Neuronal stem cell (in vitro differentiated cells): ENCODE measurements at regions not wholly inside any gene's neighbourhood (a gene's known extent, or its start where the extent isn't known, plus 50 kb on each side); places are given as distances from the start of the nearest gene placed in this dataset.
A peak's percentile ranks its signal among the peaks of the same experiment; 100 is the strongest.

Experiments
- DNase-seq: peaks from one replicate; pipeline ENCODE4 v3.0.0-alpha.2; 2013; ENCODE audit warnings: low spot score
- H2AFZ ChIP-seq: one replicate; pipeline ENCODE4 v1.6.1; 2013; ENCODE audit warnings: mild to moderate bottlenecking, low read length, inconsistent platforms
- H2AK5ac ChIP-seq: 2 replicates; pipeline ENCODE4 v1.6.1; 2013; ENCODE audit warnings: low read depth, mild to moderate bottlenecking, inconsistent platforms, low read length, moderate library complexity, mixed read lengths
- H2BK120ac ChIP-seq: 2 replicates; pipeline ENCODE4 v1.6.1; 2013; ENCODE audit warnings: low read depth, mild to moderate bottlenecking, inconsistent platforms, low read length, moderate library complexity, mixed read lengths
- H2BK12ac ChIP-seq: one replicate; pipeline ENCODE4 v1.6.1; 2013; ENCODE audit warnings: low read length, inconsistent platforms
- H2BK15ac ChIP-seq: 2 replicates; pipeline ENCODE4 v1.6.1; 2013; ENCODE audit warnings: mild to moderate bottlenecking, low read length, inconsistent platforms, mixed read lengths
- H2BK5ac ChIP-seq: one replicate; pipeline ENCODE4 v1.6.1; 2013; ENCODE audit warnings: inconsistent platforms, mild to moderate bottlenecking, low read length, moderate library complexity
- H3K14ac ChIP-seq: one replicate; pipeline ENCODE4 v1.6.1; 2013; ENCODE audit warnings: low read length, inconsistent platforms
- H3K18ac ChIP-seq: 2 replicates; pipeline ENCODE4 v1.6.1; 2013; ENCODE audit warnings: low read length, inconsistent platforms
- H3K23ac ChIP-seq: 2 replicates; pipeline ENCODE4 v1.6.1; 2013; ENCODE audit warnings: low read depth, mild to moderate bottlenecking, mixed read lengths, low read length, inconsistent platforms; ENCODE audit not compliant: poor library complexity
- H3K27ac ChIP-seq: replicated peaks from 3 replicates; pipeline ENCODE4 v1.5.1; 2013; ENCODE audit warnings: low read length, inconsistent platforms
- H3K27me3 ChIP-seq, 3 experiments: 2 replicates each; pipeline ENCODE4 v1.6.1; 2013; ENCODE audit warnings: low read length in 3 of 3, mild to moderate bottlenecking in 2 of 3, inconsistent platforms in 1 of 3, low read depth in 1 of 3, mixed read lengths in 1 of 3, moderate library complexity in 1 of 3; ENCODE audit not compliant: control insufficient read depth in 3 of 3, insufficient read depth in 3 of 3
- H3K36me3 ChIP-seq, 2 donors: replicated peaks in 1 of 2; 2 replicates each; pipeline ENCODE4 v1.6.1; 2013; ENCODE audit warnings: low read length in 2 of 2; ENCODE audit not compliant: control insufficient read depth in 2 of 2, insufficient read depth in 2 of 2
- H3K4ac ChIP-seq: 2 replicates; pipeline ENCODE4 v1.6.1; 2013; ENCODE audit warnings: inconsistent platforms, mild to moderate bottlenecking, low read length, moderate library complexity
- H3K4me1 ChIP-seq, 2 donors: 1 replicate in 1 of 2; 2 replicates in 1 of 2; pipeline ENCODE4 v1.6.1; 2013; ENCODE audit warnings: low read length in 2 of 2, low read depth in 1 of 2; ENCODE audit not compliant: control insufficient read depth in 2 of 2, insufficient read depth in 1 of 2
- H3K4me2 ChIP-seq: one replicate; pipeline ENCODE4 v1.6.1; 2013; ENCODE audit warnings: mild to moderate bottlenecking, low read length, inconsistent platforms; ENCODE audit not compliant: insufficient read depth, poor library complexity, severe bottlenecking
- H3K4me3 ChIP-seq, 2 donors: 2 replicates each; pipeline ENCODE4 v1.5.1; 2013; ENCODE audit warnings: low read length in 2 of 2, mild to moderate bottlenecking in 2 of 2, inconsistent platforms in 1 of 2, moderate library complexity in 1 of 2
- H3K79me1 ChIP-seq: one replicate; pipeline ENCODE4 v1.6.1; 2013; ENCODE audit warnings: low read depth, mild to moderate bottlenecking, inconsistent platforms, low read length, moderate library complexity
- H3K9ac ChIP-seq: one replicate; pipeline ENCODE4 v1.6.1; 2013; ENCODE audit warnings: mild to moderate bottlenecking, low read depth, low read length, inconsistent platforms; ENCODE audit not compliant: poor library complexity
- H3K9me3 ChIP-seq, 2 donors: replicated peaks in 1 of 2; 2 replicates each; pipeline versions ENCODE3 to v1.6.1; 2013; ENCODE audit warnings: low read length in 2 of 2, mild to moderate bottlenecking in 2 of 2, inconsistent platforms in 1 of 2, low read depth in 1 of 2, mixed read lengths in 1 of 2, moderate library complexity in 1 of 2; ENCODE audit not compliant: control insufficient read depth in 2 of 2, insufficient read depth in 1 of 2
- H4K8ac ChIP-seq: one replicate; pipeline ENCODE4 v1.6.1; 2013; ENCODE audit warnings: low read depth, mild to moderate bottlenecking, inconsistent platforms, low read length, moderate library complexity
- H4K91ac ChIP-seq: one replicate; pipeline ENCODE4 v1.6.1; 2013; ENCODE audit warnings: low read length, low read depth, mild to moderate bottlenecking, inconsistent platforms; ENCODE audit not compliant: poor library complexity
- WGBS, 2 donors: extraction: QIAGEN DNeasy Blood & Tissue Kit; methylation state at CpG; one replicate each; pipeline ENCODE4 v1.1.7; 2013; ENCODE audit warnings: missing lambda C conversion rate in 2 of 2, mixed read lengths in 1 of 2; ENCODE audit not compliant: insufficient read length in 2 of 2, insufficient replicate concordance in 1 of 2; ENCODE audit errors: extremely low coverage in 2 of 2; 5-methylcytosine and 5-hydroxymethylcytosine counted together

GRCh38 chr4:156137679-156138473 lies 184.2 kb upstream of the CTSO start:
- no CpG with 5 or more reads among the region's 9 CpGs for WGBS, 2 donors
- H3K27ac ChIP-seq, result peak overlapping the region; percentile 84
- peaks cover 5 to 6% of the 10 kb centered on the region in 2 donors for H3K4me1 ChIP-seq
- no peaks in the 10 kb centered on the region for H3K9me3 ChIP-seq
- H3K4me3 ChIP-seq, result peak overlapping the region in 1 of 2 donors; percentile 6
- no peak overlapping the region for H2BK15ac ChIP-seq
- H3K36me3 ChIP-seq, result no peaks in the 10 kb centered on the region
- no peaks in the 10 kb centered on the region for H3K27me3 ChIP-seq
- H3K9ac ChIP-seq, result no peak overlapping the region
- H3K4ac ChIP-seq, result no peak overlapping the region
- H3K4me2 ChIP-seq, result no peak overlapping the region
- DNase-seq, result peak; percentile 9
- H3K14ac ChIP-seq, result no peak overlapping the region
- no peak overlapping the region for H2AK5ac ChIP-seq
- no peaks in the 10 kb centered on the region for H3K79me1 ChIP-seq
- no peak overlapping the region for H2BK12ac ChIP-seq
- H4K8ac ChIP-seq, result no peak overlapping the region
- H4K91ac ChIP-seq, result no peak overlapping the region
- H2BK120ac ChIP-seq, result no peak overlapping the region
- no peak overlapping the region for H2BK5ac ChIP-seq
- H3K23ac ChIP-seq, result no peak overlapping the region
- peak overlapping the region; percentile 79 for H2AFZ ChIP-seq
- no peak overlapping the region for H3K18ac ChIP-seq

- H2BK120ac ChIP-seq, result no peak overlapping the region
- no peak overlapping the region for H3K23ac ChIP-seq
- H2AK5ac ChIP-seq, result no peak overlapping the region
- H3K4me2 ChIP-seq, result no peak overlapping the region
- H3K4ac ChIP-seq, result no peak overlapping the region
- H3K18ac ChIP-seq, result no peak overlapping the region
- H3K79me1 ChIP-seq, result no peaks in the 10 kb centered on the region
- no peaks in the 10 kb centered on the region for H3K36me3 ChIP-seq
- no peak overlapping the region for H4K91ac ChIP-seq
- H2BK12ac ChIP-seq, result no peak overlapping the region
- no peak overlapping the region for H2BK5ac ChIP-seq
- H3K9ac ChIP-seq, result no peak overlapping the region
- H3K4me1 ChIP-seq, result no peaks in the 10 kb centered on the region
- no peak overlapping the region for H2AFZ ChIP-seq
- H2BK15ac ChIP-seq, result no peak overlapping the region
- peaks cover 0 to 3% (median 0%) of the 10 kb centered on the region in 3 experiments for H3K27me3 ChIP-seq
- DNase-seq, result no peak
- WGBS, 2 donors, result no CpG with 5 or more reads among the region's 2 CpGs
- H3K14ac ChIP-seq, result no peak overlapping the region
- no peak overlapping the region for H3K27ac ChIP-seq
- no peak overlapping the region for H4K8ac ChIP-seq
- no peak overlapping the region for H3K4me3 ChIP-seq
- no peaks in the 10 kb centered on the region for H3K9me3 ChIP-seq
Observed at GRCh38 chr4:156132196-156132595, 178.5 kb upstream of the CTSO start.

GRCh38 chr4:156128616-156129015 lies 174.9 kb upstream of the CTSO start:
- H4K8ac ChIP-seq, result no peak overlapping the region
- no peak overlapping the region for H3K4ac ChIP-seq
- H3K18ac ChIP-seq, result no peak overlapping the region
- H2BK15ac ChIP-seq, result no peak overlapping the region
- H3K79me1 ChIP-seq, result no peaks in the 10 kb centered on the region
- H3K9ac ChIP-seq, result no peak overlapping the region
- no peak overlapping the region for H2BK12ac ChIP-seq
- H2AFZ ChIP-seq, result no peak overlapping the region
- H2AK5ac ChIP-seq, result no peak overlapping the region
- H3K9me3 ChIP-seq, result no peaks in the 10 kb centered on the region
- no peak overlapping the region for H3K4me2 ChIP-seq
- no peak overlapping the region for H3K14ac ChIP-seq
- no peaks in the 10 kb centered on the region for H3K36me3 ChIP-seq
- no peak for DNase-seq
- WGBS, 2 donors, result no CpG with 5 or more reads among the region's 1 CpG
- no peak overlapping the region for H2BK5ac ChIP-seq
- no peak overlapping the region for H3K4me3 ChIP-seq
- H2BK120ac ChIP-seq, result no peak overlapping the region
- H4K91ac ChIP-seq, result no peak overlapping the region
- no peak overlapping the region for H3K23ac ChIP-seq
- H3K4me1 ChIP-seq, result no peaks in the 10 kb centered on the region
- peaks cover 0 to 3% (median 0%) of the 10 kb centered on the region in 3 experiments for H3K27me3 ChIP-seq
- no peak overlapping the region for H3K27ac ChIP-seq

- Histone ChIP-seq H3K4me2 (no peak overlapping the region), H3K27ac (no peak overlapping the region), H3K4me3 (no peak overlapping the region), H2AFZ (no peak overlapping the region), H3K9ac (no peak overlapping the region), H3K27me3 (no peaks in the 10 kb centered on the region), H4K8ac (no peak overlapping the region), H2AK5ac (no peak overlapping the region), H4K91ac (no peak overlapping the region), H3K18ac (no peak overlapping the region), H3K4me1 (no peaks in the 10 kb centered on the region), H3K36me3 (no peaks in the 10 kb centered on the region), H3K23ac (no peak overlapping the region), H3K79me1 (no peaks in the 10 kb centered on the region), H2BK120ac (no peak overlapping the region), H2BK5ac (no peak overlapping the region), H2BK15ac (no peak overlapping the region), H2BK12ac (no peak overlapping the region), H3K9me3 (no peaks in the 10 kb centered on the region), H3K14ac (no peak overlapping the region), H3K4ac (no peak overlapping the region)
- WGBS, 2 donors, result no CpG with 5 or more reads among the region's 2 CpGs
- DNase-seq, result no peak
Observed at GRCh38 chr4:156118507-156119220, 165.0 kb upstream of the CTSO start.
